ENCODE measurements at regions not wholly inside any gene's neighbourhood (a gene's known extent, or its start where the extent isn't known, plus 50 kb on each side); places are given as distances from the start of the nearest gene placed in this dataset.

DNA sequence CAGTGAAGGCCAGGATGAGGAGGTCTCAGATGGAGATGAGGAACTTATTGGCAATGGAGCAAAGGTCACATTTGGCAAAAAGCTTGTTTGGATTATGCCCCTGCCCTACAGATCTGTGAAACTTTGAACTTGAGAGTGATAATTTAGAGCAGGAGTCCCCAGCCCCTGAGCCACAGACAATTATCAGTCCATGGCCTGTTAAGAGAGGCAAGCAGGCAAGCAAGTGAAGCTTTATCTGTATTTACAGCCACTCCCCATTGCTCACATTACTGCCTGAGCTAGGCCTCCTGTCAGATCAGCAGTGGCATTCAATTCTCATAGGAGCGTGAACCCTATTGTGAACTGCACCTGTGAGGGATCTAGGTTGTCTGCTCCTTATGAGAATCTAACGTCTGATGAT lies 1076.9 kb upstream of the TENM4 start:
- DNase-seq (no peak), ATAC-seq (no peak)
- intact Hi-C loops (cut with DNase I): no loop called here
- H3K4me1 ChIP-seq (ENCODE audit: control insufficient read depth, insufficient read depth, low read length): no peaks in the 10 kb centered on the region
- H3K27ac ChIP-seq (ENCODE audit: low read length): no peak overlapping the region
- no peak overlapping the region for H3K4me3 ChIP-seq (ENCODE audit: low read length)
- H3K27me3 ChIP-seq (ENCODE audit: control insufficient read depth, insufficient read depth): no peaks in the 10 kb centered on the region
- 80% methylated on average over 2 of the region's 2 CpGs for WGBS
- H3K9me3 ChIP-seq (ENCODE audit: control insufficient read depth, low read length): no peaks in the 10 kb centered on the region

DNA sequence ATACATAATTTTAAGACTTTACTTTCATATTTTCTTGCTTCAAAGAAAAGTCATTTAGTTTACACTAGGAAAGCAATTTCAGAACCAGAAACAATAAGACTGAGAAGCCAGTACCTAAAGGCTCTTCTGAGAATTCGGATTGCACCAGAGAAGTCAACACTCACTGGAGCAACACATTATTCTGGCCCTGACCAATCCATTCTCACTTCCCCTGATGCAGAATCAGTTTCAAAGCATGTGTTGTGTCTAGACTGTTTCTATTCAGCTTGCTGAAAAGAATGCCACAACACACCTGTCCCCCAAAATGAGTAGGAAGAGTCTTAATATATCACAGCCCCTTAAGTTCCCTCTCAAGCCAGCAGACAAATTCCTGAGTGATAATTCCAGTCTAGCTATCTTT lies 1074.3 kb upstream of the TENM4 start:
- H3K4me1 ChIP-seq (ENCODE audit: control insufficient read depth, insufficient read depth, low read length): no peaks in the 10 kb centered on the region
- H3K4me3 ChIP-seq (ENCODE audit: low read length): no peak overlapping the region
- H3K27ac ChIP-seq (ENCODE audit: low read length): no peak overlapping the region
- no peak for DNase-seq
- no peaks in the 10 kb centered on the region for H3K27me3 ChIP-seq (ENCODE audit: control insufficient read depth, insufficient read depth)
- no peak for ATAC-seq
- intact Hi-C loops (cut with DNase I): no loop called here
- WGBS: 75% methylated on average over 1 of the region's 1 CpG
- H3K9me3 ChIP-seq (ENCODE audit: control insufficient read depth, low read length): no peaks in the 10 kb centered on the region

DNA sequence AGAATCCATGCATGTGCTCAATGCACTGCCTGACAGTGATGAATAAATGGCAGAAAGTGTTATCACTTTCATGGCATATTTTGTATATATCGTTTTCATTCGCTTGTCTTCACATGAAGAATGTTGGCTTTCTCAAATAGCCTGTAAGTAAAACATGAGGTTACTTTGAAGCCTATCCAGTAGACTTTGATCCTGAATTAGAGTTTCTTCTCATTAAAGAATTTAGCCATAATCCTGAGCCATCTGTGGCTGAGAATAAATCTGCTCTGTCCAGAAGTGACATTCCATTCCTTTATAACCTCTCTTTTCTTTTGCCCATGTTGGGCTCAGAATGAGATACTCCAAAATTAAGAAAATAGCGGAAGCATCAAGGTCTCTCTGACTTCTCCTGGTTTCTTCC lies 1071.7 kb upstream of the TENM4 start:
- WGBS: 75% methylated on average over 3 of the region's 3 CpGs
- DNase-seq: no peak

DNA sequence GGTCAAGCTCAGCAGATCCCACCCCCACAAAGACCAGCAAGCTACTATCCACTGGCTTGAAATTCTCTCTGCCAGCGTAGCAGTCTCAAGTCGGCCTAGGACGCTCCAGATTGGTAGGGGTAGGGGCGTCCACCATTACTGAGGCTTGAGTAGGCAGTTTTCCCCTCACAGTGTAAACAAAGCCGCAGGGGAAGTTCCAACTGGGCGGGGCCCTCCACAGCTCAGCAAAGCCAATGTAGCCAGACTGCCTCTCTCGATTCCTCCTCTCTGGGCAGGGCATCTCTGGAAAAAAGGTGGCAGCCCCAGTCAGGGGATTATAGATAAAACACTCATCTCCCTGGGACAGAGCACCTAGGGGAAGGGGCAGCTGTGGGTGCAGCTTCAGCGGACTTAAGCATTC lies 1064.9 kb upstream of the TENM4 start:
- no peak overlapping the region for H3K4me3 ChIP-seq (ENCODE audit: low read length)
- ATAC-seq: no peak
- no peak for DNase-seq

More for the DNA sequence above, 1071.7 kb upstream of the TENM4 start:
- Histone ChIP-seq H3K9me3 (ENCODE audit: control insufficient read depth, low read length) (no peaks in the 10 kb centered on the region), H3K27me3 (ENCODE audit: control insufficient read depth, insufficient read depth) (no peaks in the 10 kb centered on the region), H3K27ac (ENCODE audit: low read length) (no peak overlapping the region), H3K4me1 (ENCODE audit: control insufficient read depth, insufficient read depth, low read length) (no peaks in the 10 kb centered on the region), H3K4me3 (ENCODE audit: low read length) (no peak overlapping the region)
- no peak for ATAC-seq
- intact Hi-C loops (cut with DNase I): no loop called here

DNA sequence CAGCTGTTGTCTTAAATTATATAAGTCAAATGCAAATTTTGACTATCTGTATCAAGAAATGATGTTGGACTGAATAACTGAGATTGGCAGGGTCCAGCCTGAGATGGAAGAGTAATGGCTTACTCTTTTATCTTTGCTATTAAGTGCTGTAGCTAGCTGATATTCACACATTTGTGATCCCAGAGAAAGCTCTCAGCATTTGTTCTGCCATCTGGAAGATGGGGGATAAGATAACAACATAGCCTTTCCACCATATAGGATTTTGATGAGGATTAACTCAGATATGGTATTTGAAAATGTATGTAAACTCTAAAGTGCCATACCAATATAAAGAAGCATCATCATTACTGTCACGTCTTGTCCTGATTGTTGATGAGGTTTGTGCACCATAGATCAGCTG lies 1063.2 kb upstream of the TENM4 start:
- Histone ChIP-seq H3K4me1 (ENCODE audit: control insufficient read depth, insufficient read depth, low read length) (no peaks in the 10 kb centered on the region), H3K4me3 (ENCODE audit: low read length) (no peak overlapping the region), H3K9me3 (ENCODE audit: control insufficient read depth, low read length) (no peaks in the 10 kb centered on the region), H3K27me3 (ENCODE audit: control insufficient read depth, insufficient read depth) (no peaks in the 10 kb centered on the region), H3K27ac (ENCODE audit: low read length) (no peak overlapping the region)
- DNase-seq (no peak), ATAC-seq (no peak)
- WGBS: 46% methylated on average over 1 of the region's 1 CpG
- intact Hi-C loops (cut with DNase I): no loop called here

More for the DNA sequence above, 1064.9 kb upstream of the TENM4 start:
- 82% methylated on average over 8 of the region's 8 CpGs for WGBS
- Histone ChIP-seq H3K9me3 (ENCODE audit: control insufficient read depth, low read length) (no peaks in the 10 kb centered on the region), H3K27me3 (ENCODE audit: control insufficient read depth, insufficient read depth) (no peaks in the 10 kb centered on the region), H3K27ac (ENCODE audit: low read length) (no peak overlapping the region), H3K4me1 (ENCODE audit: control insufficient read depth, insufficient read depth, low read length) (no peaks in the 10 kb centered on the region)
- intact Hi-C loops (cut with DNase I): no loop called here

DNA sequence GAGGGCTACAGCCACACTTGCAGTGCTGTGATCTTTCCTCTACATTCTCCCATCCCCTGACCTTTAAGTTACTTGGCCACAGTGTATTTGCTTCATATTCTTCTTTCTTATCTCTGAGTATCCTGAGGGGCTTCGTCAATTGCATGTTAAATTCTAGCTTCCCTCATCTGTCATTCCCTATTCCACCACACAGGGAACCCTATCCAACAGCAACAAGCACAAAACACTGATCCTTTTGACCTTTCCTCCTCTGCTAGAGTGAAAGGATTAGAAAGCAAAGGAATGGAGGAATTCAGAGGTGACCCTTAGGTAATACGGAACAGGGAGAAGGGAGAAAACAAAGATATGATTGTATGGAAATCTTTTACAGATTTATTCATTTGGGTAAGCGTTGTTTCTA lies 1061.7 kb upstream of the TENM4 start:
- no peak for ATAC-seq
- no peaks in the 10 kb centered on the region for H3K9me3 ChIP-seq (ENCODE audit: control insufficient read depth, low read length)
- no peak overlapping the region for H3K4me3 ChIP-seq (ENCODE audit: low read length)
- no peaks in the 10 kb centered on the region for H3K27me3 ChIP-seq (ENCODE audit: control insufficient read depth, insufficient read depth)
- no peaks in the 10 kb centered on the region for H3K4me1 ChIP-seq (ENCODE audit: control insufficient read depth, insufficient read depth, low read length)
- no peak for DNase-seq
- no peak overlapping the region for H3K27ac ChIP-seq (ENCODE audit: low read length)
- intact Hi-C loops (cut with DNase I): no loop called here
- 59% methylated on average over 3 of the region's 3 CpGs for WGBS

DNA sequence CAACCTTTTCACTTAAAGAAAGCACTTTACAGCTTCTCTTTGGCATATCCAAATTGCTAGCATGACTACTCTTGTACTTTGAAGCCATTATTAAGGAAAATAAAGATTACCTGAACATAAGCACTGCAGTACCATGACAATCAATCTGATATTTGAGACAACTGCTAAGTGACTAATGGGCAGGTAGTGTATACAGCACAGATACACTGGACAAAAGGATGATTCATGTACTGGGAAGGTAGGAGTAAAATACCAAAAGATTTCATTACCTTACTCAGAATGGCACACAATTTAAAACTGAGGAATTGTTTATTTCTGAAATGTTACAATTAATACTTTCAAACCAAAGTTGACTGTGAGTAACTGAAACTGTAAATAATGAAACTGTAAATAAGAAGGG lies 1054.3 kb upstream of the TENM4 start:
- DNase-seq: no peak
- H3K4me1 ChIP-seq (ENCODE audit: control insufficient read depth, insufficient read depth, low read length): no peaks in the 10 kb centered on the region
- H3K27me3 ChIP-seq (ENCODE audit: control insufficient read depth, insufficient read depth): no peaks in the 10 kb centered on the region
- no peaks in the 10 kb centered on the region for H3K9me3 ChIP-seq (ENCODE audit: control insufficient read depth, low read length)
- ATAC-seq: no peak
- H3K27ac ChIP-seq (ENCODE audit: low read length): no peak overlapping the region
- intact Hi-C loops (cut with DNase I): no loop called here
- H3K4me3 ChIP-seq (ENCODE audit: low read length): no peak overlapping the region

DNA sequence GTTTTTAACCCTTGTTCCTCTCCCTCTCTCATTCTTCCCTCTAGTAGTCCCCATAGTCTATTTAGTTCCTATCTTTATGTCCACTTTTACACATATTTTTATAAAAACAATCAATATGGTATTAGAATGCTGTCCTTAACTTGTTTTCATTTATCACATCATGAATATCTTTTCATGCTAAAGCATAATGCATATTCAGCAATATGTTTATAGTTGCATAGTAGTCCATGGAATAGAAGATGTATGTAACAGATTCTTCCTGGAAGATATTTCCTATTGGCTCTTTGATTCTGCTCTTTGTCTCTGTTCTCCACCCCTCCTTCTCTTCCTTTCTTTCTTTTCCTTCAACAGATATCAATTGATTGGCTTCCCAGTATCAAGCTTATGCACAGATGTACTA lies 1047.1 kb upstream of the TENM4 start:
- ATAC-seq: no peak
- intact Hi-C loops (cut with DNase I): no loop called here
- H3K9me3 ChIP-seq (ENCODE audit: control insufficient read depth, low read length): no peaks in the 10 kb centered on the region
- H3K27ac ChIP-seq (ENCODE audit: low read length): no peak overlapping the region
- no peak for DNase-seq
- H3K27me3 ChIP-seq (ENCODE audit: control insufficient read depth, insufficient read depth): no peaks in the 10 kb centered on the region
- H3K4me3 ChIP-seq (ENCODE audit: low read length): no peak overlapping the region
- no peaks in the 10 kb centered on the region for H3K4me1 ChIP-seq (ENCODE audit: control insufficient read depth, insufficient read depth, low read length)

DNA sequence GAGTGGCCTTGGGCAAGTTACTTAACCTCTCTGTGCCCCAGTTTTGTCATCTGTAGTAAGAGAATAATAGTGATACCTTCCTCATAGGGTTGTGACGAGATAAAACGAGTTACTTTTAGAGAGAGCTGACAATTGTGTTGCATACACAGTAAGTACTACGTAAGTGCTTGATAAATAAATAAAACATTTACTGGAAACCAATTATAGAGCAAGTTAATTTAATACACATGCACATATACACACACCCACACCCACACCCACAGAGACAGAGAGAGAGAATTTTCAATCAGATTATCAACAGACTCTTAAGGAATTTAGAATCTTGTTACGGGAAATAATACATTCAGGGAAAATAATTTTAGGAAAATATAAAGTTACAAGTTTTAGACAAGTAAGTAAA lies 1045.8 kb upstream of the TENM4 start:
- H3K9me3 ChIP-seq (ENCODE audit: control insufficient read depth, low read length): no peaks in the 10 kb centered on the region
- no peaks in the 10 kb centered on the region for H3K27me3 ChIP-seq (ENCODE audit: control insufficient read depth, insufficient read depth)
- no peak for DNase-seq
- H3K4me3 ChIP-seq (ENCODE audit: low read length): no peak overlapping the region
- intact Hi-C loops (cut with DNase I): no loop called here
- no peak overlapping the region for H3K27ac ChIP-seq (ENCODE audit: low read length)
- H3K4me1 ChIP-seq (ENCODE audit: control insufficient read depth, insufficient read depth, low read length): no peaks in the 10 kb centered on the region
- 87% methylated on average over 4 of the region's 4 CpGs for WGBS
- ATAC-seq: no peak

DNA sequence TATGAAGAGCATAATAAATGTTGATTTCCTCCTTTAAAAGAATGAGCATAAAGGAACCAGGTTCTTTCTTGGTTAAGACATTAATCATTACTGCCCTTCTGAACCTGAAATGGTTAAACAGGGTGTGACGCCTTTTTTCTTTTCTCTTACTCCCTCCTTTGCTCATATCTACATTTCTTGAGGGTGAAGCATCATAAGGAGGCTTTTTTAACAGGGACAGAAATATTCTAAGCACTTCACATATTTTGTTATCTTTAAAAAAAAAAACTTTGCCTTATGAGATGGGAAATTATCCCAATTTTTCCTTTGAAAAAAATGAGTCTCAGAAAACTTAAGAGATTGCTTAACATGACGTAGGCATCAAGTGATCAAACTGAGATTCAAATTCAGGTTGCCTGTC lies 1036.3 kb upstream of the TENM4 start:
- no peak for ATAC-seq
- Histone ChIP-seq H3K9me3 (ENCODE audit: control insufficient read depth, low read length) (no peaks in the 10 kb centered on the region), H3K27ac (ENCODE audit: low read length) (no peak overlapping the region), H3K27me3 (ENCODE audit: control insufficient read depth, insufficient read depth) (no peaks in the 10 kb centered on the region), H3K4me3 (ENCODE audit: low read length) (no peak overlapping the region), H3K4me1 (ENCODE audit: control insufficient read depth, insufficient read depth, low read length) (no peaks in the 10 kb centered on the region)
- WGBS: 62% methylated on average over 2 of the region's 2 CpGs
- intact Hi-C loops (cut with DNase I): no loop called here
- no peak for DNase-seq

DNA sequence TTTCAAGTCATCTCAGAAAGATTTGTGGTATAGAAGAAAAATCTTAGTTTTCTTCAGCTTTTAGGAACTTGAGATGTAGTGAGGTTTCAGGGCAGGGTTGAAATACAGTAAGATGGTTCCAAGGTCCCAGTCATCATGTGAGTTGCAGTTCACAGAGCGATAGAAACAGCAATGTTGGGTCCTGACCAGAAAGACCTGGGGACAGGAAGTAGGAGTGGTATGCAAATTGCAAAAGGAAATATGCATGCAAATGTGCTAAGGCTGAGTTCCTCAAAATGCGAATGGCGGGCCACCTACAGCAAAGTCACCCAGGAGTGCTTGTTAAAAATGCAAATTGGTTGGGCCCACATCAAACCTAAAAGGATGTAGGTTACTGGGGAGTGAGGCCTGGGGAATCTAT lies 1032.7 kb upstream of the TENM4 start:
- Histone ChIP-seq H3K4me1 (ENCODE audit: control insufficient read depth, insufficient read depth, low read length) (no peaks in the 10 kb centered on the region), H3K9me3 (ENCODE audit: control insufficient read depth, low read length) (no peaks in the 10 kb centered on the region), H3K4me3 (ENCODE audit: low read length) (no peak overlapping the region), H3K27ac (ENCODE audit: low read length) (no peak overlapping the region), H3K27me3 (ENCODE audit: control insufficient read depth, insufficient read depth) (no peaks in the 10 kb centered on the region)
- 92% methylated on average over 3 of the region's 3 CpGs for WGBS
- no peak for ATAC-seq
- intact Hi-C loops (cut with DNase I): no loop called here
- no peak for DNase-seq

DNA sequence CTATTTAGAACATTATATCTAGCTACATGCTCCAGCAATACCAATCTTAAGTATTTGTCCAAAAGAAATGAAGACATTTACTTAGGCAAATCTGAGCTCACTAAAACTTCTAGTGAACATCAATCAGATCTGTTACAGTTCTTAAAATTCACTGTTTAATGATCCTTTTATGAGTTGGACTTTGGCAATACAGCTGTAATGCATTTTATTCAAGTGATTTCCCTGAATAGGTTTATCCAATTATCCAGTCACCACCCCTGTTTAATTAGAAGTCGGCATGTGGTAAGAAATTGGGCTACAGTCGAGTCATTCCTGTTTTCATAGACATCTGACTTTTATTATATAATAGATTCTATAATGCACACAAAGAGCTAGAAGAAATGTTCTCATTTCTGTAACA lies 1029.0 kb upstream of the TENM4 start:
- Histone ChIP-seq H3K9me3 (ENCODE audit: control insufficient read depth, low read length) (no peaks in the 10 kb centered on the region), H3K4me1 (ENCODE audit: control insufficient read depth, insufficient read depth, low read length) (no peaks in the 10 kb centered on the region), H3K27ac (ENCODE audit: low read length) (no peak overlapping the region), H3K27me3 (ENCODE audit: control insufficient read depth, insufficient read depth) (no peaks in the 10 kb centered on the region), H3K4me3 (ENCODE audit: low read length) (no peak overlapping the region)
- ATAC-seq (no peak), DNase-seq (no peak)
- WGBS: 71% methylated on average over 2 of the region's 2 CpGs
- intact Hi-C loops (cut with DNase I): no loop called here
